ENCODE measurements at regions not wholly inside any gene's neighbourhood (a gene's known extent, or its start where the extent isn't known, plus 50 kb on each side); places are given as distances from the start of the nearest gene placed in this dataset.

DNA sequence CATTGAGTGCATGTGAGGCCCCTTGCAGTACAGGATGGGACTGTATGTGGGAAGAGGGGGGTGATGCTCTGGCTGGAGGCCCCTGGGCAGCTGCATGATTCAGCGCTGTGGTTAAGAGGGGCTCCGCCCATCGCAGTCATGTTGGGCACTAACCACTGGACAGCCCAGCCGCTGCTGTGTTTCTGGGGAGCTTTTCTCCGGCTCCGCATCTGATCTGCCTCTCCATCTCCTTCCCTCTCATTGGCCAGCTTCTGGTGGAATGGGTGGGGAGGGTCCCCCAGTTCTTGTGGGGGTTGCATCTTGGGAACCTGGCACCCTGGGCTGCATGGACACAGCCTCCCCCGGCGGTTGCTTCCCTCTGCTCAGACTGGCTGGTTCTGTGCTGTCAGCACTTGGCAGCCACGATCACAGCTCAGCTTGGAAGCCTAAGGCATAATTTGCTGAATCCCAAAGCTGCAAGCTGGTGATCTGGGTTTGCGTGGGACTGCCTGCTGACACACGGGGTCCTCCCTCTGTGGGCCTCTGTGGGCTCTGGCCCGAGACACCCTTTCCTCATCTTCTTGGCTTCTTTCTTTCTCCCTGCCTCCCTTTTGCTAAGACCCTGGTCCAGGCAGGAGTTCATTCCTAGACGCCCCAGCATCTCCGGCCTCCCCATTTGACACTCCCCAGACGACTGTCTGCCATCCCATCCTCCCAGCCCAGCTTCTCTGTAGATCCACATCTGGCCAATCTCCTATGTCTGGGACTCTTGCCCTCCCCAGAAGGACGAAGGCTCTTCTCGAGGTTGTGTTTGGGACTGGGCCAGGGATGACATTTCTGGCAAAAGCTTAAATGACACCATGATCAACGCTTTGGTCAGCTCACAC, 168.3 kb downstream of the SEC14L1 start:
- DNase-seq: no peak

- DNase-seq: no peak
Observed at GRCh38 chr17:77310336-77310735, 169.6 kb downstream of the SEC14L1 start.

- no peak for DNase-seq
Observed at GRCh38 chr17:77311371-77311981, 170.7 kb downstream of the SEC14L1 start.

DNA sequence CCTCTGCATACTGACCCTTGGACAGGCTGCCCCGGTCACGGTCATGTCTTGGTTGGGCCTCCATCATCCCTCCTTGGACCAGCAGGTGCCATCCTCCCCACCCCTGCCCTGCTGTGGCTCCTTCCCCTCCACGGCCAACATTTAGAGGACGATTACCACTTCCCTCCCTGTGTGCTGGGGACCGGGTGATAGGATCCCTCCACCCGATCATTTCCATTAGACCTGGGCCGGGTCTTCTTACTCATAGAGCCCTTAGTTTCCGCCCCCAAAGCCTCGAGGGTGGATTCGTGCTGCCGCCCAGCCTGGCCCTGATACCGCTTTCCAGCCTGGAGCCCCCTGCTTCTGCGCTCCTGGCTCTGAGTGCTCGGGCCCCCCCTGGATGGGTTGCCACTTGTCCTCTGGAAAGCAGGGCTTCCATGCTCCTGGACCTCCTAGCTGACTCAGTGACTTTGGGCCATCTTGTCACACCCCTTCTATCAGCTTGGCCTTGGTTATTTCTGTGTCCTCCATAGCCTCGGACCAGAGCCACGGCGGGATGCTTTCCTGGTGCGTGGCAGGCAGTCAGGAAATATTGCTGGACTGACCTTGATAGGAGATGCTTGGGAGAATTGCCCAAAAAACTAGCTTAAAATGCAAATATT, 171.4 kb downstream of the SEC14L1 start:
- DNase-seq: no peak

GRCh38 chr17:77312786-77313599, 172.2 kb downstream of the SEC14L1 start:
- DNase-seq: no peak

DNA sequence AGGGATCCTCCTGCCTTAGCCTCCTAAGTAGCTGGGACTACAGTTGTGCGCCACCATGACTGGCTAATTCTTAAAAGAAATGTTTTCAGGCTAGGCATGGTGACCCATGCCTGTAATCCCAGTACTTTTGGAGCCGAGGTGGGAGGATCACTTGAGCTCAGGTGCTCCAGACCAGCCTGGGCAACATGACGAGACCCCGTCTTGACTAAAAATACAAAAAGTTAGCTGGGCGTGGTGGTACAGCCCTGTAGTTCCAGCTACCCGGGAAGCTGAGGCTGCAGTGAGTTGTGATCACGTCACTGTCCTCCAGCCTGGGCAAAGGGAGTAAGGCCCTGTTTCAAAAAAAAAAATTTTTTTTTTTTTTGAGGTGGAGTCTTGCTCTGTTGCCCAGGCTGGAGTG, 173.1 kb downstream of the SEC14L1 start:
- no peak for DNase-seq

DNA sequence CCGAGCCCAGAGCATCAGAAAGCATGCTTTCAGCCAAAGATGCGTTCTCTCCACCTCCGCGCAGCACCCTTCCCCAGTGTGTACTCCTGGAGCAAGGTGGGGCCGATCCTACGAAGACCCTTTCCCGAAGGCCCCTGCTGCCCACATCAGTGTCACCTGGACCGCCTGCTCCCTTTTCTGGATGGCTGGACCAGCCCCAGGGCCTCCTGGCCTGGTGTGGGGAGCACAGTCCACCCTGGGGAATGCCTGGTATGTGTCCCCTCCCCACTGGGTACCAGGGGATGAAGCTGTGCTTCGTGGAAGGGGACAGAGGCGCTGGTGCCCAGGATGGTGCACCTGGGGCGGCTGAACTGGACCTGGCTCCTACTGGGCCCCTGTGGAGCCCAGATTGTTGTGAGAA, 173.8 kb downstream of the SEC14L1 start:
- no peak for DNase-seq

DNA sequence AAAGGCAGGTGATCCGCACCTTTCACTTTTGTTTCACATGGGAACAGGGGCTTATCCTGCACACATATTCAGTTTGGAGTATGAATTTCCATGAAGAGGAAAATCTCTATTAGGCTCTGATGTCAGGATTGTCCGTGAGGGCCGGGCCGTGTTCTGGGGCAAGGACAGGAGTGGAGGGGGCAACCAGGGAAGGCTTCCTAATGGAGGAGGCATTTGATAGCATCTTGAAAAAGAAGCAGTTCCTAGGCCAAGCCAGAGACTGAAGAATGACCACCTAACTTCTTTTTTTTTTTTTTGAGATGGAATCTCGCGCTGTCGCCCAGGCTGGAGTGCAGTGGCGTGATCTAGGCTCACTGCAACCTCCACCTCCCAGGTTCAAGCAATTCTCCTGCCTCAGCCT, 174.2 kb downstream of the SEC14L1 start:
- DNase-seq: no peak

- no peak for DNase-seq
Observed at GRCh38 chr17:77315551-77316190, 174.9 kb downstream of the SEC14L1 start.

DNA sequence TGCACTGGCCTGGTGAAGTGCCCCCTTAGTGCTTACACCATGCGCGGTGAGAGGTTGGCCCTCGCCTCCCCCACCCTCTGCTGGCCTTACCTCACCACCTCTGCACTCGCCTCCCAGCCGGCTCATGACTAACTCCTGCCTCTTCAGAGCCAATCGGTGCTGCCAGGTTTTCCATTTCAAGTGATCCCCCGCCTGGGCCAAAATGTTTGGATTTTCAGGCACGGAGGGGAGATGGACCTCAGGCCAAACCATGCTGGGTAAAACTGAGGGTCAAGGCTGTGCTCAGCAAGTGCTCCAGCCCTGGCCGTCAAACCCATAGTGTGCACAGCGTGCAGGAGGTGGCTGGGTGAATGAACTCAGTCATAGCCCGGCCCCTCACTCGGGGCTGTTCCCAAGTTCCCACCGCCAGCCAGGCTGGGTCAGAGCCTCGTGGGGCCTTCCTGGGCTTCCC, 175.4 kb downstream of the SEC14L1 start:
- no peak for DNase-seq

DNA sequence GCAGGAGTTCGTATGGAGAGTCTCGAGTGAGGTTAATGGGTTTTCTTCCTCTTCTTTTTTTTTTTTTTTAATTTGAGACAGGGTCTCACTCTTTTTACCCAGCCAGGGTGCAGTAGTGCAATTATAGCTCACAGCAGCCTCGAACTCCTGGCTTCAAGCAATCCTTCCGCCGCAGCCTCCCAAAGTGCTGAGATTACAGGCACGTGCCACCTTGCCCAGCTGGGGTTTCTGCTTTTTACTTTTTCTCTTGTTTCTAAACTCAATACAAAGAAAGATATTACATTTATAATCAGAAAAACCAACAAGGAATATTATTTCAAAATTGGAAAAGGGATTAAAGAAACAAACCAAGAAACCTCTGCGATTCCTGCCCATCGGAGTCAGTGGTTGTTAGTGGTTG, 175.9 kb downstream of the SEC14L1 start:
- DNase-seq: no peak

GRCh38 chr17:77317091-77317750, 176.5 kb downstream of the SEC14L1 start:
- DNase-seq: no peak

DNA sequence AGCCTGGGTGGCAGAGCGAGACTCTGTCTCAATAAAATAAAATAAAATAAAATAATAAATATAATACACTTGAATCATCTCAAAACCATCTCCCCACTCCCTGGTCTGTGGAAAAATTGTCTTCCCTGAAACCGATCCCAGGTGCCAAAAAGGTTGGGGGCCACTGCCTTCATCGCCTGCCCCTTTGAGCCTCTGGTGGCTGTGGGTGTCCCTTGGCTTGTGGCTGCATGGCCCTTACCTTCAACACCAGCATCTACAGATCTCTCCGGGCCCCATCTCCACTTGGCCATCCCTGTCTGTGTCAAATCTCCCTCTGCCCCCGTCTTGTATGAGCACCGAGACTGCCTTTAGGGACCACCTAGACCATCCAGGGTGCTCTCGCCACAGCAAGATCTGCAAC, 177.3 kb downstream of the SEC14L1 start:
- no peak for DNase-seq

DNA sequence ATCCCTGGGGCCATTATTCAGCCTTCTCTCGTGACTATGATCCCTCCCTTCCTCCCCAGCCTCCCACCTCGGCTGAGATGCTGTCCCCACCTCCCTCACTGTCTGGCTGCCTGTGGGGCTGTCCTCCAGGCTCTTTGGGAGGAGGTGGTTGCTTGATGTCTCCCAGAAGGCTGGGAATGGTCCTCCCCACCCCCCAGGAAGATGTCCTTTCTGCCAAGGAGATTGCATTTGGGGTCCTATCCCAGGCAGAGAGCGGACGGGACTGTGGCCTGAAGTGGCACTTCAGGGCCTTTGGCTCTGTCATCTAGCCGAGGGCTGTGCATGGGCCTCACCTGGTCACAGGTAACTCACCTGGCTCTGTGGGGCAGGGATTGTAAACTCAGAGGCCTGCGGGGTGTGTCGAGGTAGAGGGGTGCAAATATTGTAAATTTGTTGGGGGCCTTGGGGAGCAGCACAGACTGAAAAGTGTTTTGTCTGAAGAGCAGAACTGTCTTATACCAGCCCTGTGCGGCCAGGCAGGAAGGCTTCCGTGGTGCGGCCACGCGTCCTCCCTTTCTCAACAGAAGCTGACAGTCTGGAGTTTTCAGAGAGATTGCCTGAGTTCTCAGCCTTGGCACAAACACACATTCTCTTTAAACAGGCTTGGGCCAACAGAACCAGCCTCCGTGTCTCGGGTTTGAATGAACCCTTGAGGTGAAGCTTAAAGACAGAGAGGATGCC, 177.9 kb downstream of the SEC14L1 start:
- no peak for DNase-seq

GRCh38 chr17:77319211-77320043, 178.7 kb downstream of the SEC14L1 start:
- no peak for DNase-seq

DNA sequence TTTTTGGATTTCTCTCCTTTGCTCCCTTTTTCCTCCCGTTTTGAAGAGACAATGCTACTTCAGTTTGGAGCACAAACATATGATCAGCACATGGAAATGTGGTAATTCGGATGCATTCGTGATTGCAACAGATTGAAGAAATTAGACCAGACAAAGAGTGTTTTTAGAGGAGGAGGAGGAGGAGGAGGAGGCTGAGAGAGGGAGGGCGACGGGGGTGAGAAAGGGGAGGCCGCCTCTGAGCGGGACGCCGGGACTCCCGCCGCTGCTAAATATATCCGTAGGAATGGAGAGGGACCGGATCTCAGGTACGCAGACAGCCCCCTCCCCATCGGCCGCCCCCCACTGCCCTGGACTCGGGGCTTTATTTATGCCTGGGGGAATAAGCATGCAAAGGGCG, 179.3 kb downstream of the SEC14L1 start:
- DNase-seq: no peak

DNA sequence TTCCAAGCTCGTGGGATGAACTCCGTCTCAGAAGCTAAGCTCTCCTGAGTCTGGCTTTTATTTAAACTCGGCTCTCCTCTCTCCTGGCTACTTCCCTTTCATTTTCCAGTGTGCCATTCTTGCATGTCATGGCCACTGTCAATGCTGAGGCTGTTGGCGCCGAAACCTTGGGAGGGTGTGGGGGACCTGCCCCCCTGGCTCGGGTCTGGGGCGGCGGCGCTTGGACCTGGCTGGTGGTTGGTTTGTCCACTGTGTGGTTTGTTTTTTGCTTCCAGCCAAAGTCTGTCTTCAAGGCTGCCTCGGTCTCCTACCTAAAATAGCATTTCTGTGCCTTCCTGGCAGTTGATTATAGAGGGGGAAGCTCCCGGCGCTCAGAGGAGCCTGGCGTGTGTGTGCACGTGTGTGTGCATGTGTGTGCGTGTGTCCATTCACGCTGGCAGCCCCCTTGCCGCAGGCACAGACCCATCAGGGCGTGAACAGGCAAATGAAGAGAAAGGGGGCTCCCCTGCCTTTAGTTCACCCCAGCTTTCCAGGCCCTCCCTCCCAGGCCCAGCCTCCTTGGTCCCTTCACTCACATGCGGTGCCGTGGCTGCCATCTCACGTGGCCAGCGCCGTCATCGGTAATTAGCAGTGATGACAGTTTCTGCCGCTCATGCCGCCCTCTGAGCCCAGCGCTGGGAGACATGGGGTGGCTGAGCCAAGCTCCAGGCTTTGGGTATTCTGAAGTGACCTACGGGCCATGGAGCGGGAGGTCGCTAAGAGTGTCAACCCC, 179.9 kb downstream of the SEC14L1 start:
- DNase-seq: no peak

GRCh38 chr17:77321649-77322513, 181.1 kb downstream of the SEC14L1 start:
- DNase-seq: no peak

Measured in NCI-H1048 (cell line).